ENCODE measurements at regions not wholly inside any gene's neighbourhood (a gene's known extent, or its start where the extent isn't known, plus 50 kb on each side); places are given as distances from the start of the nearest gene placed in this dataset.

DNA sequence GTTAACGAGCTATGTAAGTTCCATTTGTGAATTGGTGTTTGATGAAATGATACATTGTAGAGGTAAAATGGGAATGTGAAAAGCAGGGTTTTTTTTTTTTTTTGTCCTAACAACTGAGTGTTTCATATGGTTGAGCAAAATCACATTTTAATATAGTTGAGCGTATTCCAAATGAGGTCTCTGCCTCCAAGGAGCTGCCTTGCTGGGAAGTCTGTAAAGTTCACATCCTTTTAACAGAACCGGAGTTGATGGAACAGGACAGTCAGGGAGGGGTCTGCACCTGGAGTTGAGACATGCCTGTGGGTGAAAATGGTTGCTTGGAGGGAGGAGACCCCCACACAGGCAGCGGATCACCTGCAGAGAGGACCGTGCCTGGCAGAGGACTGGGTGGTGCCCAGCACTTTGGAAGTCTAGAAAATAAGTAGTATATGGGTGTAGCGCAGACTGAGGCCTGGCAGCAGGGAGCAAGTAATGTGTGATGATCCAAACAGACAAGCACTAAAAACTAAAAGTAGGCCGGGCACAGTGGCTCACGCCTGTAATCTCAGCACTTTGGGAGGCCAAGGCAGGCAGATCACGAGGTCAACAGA is 75.2 kb upstream of the UBAC2 start:
- DNase-seq = no peak

DNA sequence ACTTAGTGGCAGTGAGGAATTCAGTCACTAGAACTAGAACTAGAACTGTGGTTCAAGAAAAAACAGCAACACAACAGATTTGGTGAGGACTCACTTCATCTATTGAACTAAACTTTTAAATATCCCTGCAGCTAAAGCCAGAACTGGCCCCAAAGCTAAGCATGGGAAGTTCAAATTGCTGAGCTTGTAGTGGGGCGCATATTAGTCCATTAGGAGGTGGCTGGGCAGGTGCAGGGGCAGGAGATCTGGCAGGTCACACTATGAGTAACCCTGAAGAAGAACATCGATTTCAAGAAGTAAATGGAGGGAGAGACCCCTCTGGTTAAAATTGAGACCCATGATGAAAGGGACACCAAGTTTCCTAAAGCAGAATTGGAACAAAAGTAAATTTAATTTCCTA is 73.8 kb upstream of the UBAC2 start:
- no peak for DNase-seq

- DNase-seq = no peak
These were observed 71.6 kb upstream of the UBAC2 start for GRCh38 chr13:99129050-99129449.

DNA sequence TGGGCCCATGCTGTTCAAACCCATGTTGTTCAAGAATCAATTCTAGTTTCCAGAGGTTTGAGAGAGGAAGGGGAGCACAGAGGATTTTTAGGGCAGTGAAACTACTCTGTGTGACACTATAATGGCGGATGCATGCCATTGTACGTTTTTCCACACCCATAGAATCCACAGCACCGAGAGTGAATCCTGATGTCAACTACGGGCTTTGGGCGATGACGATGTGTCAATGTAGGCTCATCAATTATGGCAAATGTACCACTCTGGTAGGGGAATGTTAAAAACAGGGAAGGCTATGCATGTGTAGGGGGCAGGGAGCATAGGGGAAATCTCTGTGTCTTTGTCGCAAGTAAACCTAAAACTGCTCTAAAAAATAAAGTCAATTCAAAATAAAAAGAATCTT is 70.7 kb upstream of the UBAC2 start:
- DNase-seq = no peak

DNA sequence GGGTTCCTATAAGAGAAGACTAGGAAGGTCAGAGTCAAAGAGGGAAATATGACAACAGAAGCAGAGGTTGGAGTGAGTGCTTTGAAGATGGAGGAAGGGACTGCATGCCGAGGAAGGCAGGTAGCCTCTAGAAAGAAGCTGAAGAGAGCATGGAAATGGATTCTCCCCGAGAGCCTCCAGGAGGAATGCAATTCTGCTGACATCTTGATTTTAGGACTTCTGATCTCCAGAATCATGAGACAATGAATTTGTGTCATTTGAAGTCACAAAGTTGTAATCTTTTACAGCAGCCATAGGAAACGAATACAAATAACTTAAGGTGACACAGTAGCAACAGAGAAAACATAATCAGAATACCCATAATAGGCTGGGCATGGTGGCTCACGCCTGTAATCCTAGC is 69.2 kb upstream of the UBAC2 start:
- DNase-seq = no peak

DNA sequence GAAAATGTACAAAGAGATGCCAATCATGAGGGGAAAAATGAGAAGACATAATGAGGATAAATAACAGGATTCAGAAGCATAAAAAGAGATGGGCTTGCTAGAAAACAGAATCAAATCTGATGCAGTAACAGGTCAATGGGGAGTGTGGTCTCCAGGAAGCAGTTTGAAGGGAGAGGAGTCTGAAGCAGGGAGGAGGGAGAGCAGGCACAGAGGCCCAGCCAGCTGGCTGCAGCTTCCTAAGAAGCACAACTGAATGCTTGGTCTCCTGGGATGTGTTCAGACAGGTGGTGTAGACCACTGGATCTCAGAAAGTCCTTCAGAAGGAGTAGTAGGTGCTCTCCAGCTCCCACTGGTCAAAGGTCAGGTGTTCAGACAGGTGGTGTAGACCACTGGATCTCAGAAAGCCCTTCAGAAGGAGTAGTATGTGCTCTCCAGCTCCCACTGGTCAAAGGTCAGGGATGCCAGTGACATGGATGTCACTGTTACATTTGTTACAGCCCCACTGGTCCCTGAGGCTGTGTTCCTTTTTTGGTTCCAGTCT is 68.3 kb upstream of the UBAC2 start:
- no peak for DNase-seq

GRCh38 chr13:99133230-99133629 is 67.4 kb upstream of the UBAC2 start:
- DNase-seq = no peak

DNA sequence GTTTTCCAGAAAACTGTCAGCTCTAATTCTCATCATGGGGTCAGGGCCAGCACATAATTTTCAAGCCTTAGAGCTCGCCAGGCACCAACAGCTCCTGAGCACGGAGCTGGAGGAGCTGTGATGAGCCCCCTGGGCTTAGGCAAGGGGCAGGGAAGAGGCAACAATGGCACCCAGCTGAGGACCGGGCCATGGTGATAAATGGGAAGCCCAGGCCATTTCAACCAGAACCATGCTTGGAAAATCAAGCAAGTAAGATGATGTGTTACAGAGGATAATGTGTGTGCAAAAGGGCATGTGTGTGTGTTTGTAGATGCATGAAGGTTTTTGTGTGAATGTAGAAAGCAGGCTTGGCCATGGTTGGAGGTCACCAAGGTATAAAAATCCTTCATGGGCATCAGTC is 66.8 kb upstream of the UBAC2 start:
- DNase-seq = no peak

- no peak for DNase-seq
These were observed 65.1 kb upstream of the UBAC2 start for GRCh38 chr13:99135591-99135990.

DNA sequence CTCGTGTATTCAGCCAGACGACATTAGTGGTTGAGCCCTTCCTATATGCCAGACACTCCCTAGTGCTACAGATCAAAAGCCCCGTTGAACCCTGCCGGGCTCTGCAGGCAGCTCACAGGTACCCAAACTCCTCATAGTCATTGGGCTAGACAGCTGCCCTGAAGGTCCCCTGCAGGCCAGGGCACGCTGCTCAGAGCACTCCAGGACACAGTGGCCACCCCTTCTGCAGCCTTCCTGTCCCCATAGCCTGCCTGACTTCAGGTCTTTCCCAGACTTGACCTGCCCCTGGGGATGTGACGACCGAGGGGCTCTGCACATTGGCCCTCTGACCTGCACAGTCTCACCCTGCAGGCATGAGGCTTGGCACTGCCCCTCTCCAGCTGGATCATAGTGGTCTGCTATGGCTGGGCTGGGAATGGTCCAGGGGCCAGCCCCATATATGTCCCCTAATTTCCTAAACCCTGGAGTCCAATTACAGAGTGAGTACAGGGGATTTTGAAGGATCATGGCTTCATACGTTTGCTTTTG is 64.2 kb upstream of the UBAC2 start:
- no peak for DNase-seq

DNA sequence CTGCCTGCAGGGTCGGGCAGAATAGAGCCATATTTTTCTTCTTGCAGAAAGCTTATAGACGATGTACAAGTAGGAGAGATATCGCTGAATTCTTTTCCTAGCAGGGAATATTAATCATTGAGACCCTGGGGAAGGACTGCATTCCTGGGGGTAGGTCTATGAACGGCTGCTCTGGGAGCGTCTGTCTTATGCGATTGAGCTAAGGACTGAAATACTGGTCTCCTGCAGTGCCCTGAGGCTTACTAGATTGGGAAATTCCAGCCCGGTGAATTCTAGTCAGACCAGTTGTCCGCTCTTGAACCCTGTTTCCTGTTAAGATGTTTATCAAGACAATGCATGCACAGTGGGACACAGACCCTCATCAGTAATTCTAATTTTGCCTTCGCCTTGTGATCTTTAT is 59.8 kb upstream of the UBAC2 start:
- DNase-seq = no peak

DNA sequence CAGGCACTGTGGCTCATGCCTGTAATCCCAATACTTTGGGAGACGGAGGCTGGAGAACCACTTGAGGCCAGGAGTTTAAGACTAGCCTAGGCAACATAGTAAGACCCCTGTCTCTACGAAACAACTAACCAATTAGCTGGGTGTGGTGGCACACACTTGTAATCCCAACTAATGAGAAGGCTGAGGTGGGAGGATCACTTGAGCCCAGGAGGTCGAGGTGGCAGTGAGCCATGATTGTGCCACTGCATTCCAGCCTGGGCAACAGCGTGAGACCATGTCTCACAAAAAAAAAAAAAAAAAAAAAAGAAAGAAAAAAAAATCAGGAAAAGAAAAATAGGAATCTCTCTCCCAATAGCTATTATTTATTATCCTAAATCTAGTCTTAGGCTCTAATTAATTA is 56.8 kb upstream of the UBAC2 start:
- no peak for DNase-seq

GRCh38 chr13:99144306-99144705 is 56.3 kb upstream of the UBAC2 start:
- DNase-seq = no peak

- no peak for DNase-seq
These were observed 55.2 kb upstream of the UBAC2 start for GRCh38 chr13:99145461-99145860.

DNA sequence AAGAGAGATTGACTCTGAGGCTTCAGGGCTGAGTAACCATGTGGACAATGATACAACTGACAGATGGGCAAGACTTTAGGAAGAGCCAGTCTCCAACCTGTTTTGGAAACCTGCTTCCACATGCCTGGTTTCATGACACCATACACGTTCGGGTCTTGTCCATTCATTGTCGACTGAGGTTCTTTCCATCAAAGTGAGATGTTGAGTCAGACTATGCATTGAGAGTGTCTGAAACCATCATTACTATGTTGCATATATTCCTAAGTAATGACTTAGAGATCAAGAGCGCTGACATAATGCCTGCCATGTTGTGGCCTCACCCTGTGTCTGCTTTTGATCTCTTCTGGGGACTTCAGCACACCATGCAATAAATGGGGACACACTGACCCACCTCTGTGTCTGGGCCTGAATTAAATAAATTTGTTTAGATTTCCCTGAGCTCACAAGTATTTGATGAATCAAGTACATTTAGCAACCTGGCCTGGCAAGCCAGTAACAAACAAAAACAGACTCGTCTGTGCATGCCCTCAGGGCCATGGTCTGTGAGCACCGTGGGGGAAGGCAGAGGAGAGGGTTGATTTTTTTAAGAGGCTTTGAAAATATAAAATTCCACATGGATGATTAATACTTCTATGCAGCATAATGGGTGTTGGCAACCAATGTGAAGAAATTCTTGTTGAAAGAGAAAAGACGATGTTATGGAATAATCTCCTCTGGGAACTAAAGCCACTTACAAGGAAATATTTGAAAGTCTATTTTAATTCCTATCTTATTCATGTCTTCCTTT is 49.9 kb upstream of the UBAC2 start:
- DNase-seq = no peak

All from right forelimb (tissue), 1 donor.